NCI-H526 treated with DMSO at 0.1 percent for 48 hours (cell line): ENCODE measurements at regions not wholly inside any gene's neighbourhood (a gene's known extent, or its start where the extent isn't known, plus 50 kb on each side); places are given as distances from the start of the nearest gene placed in this dataset.

Source experiments
- DNase-seq: peaks from one replicate; lab custom pipeline; 2025; lab: John Stamatoyannopoulos, UW

DNA sequence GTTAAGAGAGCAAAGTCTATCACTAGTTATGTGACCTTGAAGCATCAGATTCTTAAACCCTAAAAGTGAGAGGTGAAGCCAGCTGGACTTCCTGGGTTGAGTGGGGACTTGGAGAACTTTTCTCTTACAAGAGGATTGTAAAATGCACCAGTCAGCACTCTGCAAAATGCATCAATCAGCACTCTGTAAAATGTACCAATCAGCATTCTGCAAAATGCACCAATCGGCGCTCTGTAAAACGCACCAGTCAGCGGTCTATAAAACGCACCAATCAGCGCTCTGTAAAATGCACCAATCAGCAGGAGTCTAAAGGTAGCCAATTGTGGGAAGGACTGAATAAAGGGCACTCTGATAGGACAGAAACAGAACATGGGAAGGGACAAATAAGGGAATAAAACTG, 291.6 kb upstream of the FAM98A start:
- DNase-seq: no peak

DNA sequence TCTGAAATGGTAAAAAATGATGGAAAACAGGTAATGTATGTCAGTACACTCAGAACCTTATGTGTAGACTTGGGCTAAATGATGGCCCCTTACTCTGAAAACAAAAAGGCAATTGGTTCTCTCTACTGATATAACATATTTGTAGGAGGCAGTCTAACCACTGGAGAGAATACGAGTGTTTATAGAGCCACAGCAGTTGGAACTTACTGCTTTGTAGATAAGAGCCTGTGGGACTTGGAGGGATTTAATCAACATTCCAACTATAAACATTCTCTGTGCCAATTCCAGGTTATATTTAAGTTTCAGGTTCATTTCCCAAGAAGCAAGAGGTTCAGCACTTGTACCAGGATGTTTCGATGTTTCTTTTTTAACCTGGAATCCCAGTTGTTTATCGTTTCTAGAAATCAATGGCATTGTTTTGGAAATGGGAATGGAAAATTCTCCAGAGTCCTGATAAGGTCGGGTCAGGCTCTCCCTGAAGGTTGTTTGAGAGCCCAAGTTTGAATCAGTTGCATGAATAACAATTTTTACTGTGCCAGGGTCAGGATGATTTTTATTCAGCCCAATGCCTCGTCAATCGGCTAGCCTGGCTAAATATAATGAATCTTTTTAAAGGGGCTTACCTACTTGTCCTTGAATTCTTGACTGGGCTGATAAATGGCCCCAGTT, 278.4 kb upstream of the FAM98A start:
- no peak for DNase-seq

- no peak for DNase-seq
Measured at GRCh38 chr2:33873076-33873605, 274.0 kb upstream of the FAM98A start.

DNA sequence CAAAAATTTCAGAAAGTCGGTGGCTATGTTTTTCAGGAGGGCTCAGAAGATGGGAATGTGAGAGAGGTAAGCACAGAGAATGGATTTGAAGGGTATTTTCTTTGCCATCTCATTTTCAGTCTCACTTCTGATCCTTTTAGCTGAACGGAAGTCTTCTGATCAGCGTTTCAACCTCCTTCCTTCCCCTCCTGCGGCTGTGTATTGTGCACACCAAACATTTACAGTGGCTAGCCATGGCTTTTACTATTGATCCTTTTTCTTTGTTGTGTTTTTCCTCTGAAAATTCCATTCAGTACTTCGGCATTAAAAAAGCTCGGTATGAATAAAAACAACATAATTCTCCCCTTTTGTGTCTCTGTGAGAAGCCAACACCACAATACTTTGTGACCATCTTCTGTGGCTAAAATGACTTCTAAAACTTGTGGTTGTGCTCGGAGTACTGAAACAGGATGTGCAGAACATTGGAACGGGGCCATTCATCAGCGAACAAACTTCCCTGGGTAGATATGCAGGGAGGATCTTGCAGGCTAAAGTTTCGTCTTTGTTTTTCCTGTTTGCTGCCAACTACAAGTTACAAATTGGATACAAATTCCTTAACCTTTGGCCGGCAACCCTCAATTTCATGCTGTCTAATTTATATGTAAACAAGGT, 260.8 kb upstream of the FAM98A start:
- no peak for DNase-seq

DNA sequence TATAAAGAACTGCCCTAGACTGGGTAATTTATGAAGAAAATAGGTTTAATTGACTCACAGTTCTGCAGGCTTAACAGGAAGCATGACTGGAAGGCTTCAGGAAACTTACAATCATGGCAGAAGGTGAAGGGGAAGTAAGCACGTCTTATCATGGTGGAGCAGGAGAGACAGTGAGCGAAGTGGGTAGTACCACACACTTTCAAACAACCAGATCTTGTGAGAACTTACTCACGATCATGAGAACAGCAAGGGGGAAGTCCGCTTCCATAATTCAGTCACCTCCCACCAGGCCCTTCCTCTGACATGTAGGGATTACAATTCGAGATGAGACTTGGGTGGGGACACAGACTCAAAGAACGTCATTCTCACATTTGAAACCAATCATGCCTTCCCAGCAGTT, 260.1 kb upstream of the FAM98A start:
- DNase-seq: no peak

- no peak for DNase-seq
Measured at GRCh38 chr2:33848486-33848885, 249.4 kb upstream of the FAM98A start.

DNA sequence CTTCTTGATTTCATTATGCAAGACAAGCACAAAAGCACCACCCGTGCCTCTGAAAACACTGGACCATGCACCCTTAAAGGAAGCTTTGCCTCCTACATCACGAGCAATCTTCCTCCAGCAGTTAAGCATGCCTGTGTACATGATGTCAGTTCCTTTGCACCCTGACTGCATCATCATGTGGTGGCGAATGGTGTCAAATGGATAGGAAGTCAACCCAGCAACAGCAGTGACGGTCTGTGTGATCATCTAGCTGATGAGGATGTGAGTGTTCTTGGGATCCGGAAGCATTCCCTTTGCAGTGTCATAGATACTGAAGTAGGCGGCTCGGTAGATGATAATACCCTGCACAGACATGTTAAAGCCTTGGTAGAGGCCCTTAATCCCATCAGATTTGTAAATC, 240.7 kb upstream of the FAM98A start:
- no peak for DNase-seq

- DNase-seq: no peak
Measured at GRCh38 chr2:33836628-33837027, 237.5 kb upstream of the FAM98A start.

DNA sequence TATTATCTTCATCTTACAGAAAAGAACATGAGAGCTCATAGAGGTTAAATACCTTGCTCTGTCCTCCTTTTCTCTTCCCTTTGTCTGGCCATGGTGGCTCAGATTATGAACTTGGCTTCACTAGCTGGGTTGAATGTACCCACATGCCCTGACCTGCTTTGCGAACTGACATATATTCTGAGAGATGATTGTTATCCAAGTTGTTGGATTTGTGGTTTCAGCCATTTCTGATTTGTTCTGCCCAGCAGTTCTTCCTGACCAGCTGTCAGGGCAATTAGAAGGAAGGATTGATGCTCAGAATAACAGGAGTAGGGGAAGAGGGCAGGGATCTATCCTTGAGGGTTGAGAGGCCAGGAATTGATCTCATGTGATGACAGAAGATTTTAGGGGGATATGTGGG, 236.8 kb upstream of the FAM98A start:
- DNase-seq: no peak

DNA sequence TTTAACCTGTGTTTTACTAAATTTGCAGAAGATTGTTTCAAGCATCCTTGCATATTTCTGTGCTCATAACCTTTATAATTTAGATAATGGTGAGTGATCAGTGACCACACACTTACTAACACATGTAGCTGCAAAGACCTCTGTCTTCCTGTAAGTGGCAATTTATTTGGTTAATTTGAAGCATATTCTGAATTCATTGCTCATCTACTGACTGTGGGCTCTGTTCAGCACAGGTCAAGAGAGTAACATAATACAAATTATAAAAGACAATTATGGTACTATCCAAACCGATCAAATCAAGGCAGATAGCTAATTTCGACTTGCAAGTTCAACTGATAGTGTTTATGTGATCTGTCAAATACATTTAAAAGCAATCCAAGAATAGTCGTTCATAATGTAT, 223.9 kb upstream of the FAM98A start:
- no peak for DNase-seq

DNA sequence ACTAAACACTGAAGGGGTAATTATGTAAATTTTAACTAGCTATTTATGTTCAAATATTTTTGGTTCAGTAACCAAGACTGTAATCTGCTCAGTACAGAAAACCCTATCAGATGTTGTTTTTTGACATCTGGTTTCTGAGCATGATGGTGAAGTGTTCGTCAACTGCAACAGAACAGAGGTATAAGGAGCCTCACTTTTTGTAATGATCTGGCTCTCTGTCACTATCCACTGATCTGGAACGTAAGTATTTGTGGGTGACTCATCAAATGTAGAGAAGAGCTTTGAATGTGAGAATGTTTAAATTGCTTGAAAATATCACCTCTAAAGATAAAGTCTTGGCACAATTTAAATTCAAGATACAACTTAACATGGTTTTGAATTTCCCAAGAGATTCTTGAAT, 213.6 kb upstream of the FAM98A start:
- no peak for DNase-seq

- DNase-seq: no peak
Measured at GRCh38 chr2:33810046-33810835, 211.1 kb upstream of the FAM98A start.

DNA sequence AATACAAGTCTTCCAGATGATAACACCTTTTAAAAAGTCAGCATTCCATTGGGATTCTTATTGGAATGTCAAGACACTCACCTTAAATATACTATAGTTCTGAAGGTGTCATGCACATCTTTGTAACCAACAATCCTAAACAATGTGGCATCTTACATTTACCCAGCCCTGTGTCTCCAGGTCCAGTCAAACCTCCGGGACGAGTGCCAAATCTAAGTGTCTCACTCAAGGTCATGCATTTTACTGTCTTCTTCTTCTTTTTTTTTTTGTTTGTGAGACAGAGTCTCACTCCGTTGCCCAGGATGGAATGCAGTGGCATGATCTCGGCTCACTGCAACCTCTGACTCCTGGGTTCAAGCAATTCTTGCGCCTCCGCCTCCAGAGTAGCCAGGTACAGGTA, 206.9 kb upstream of the FAM98A start:
- no peak for DNase-seq

DNA sequence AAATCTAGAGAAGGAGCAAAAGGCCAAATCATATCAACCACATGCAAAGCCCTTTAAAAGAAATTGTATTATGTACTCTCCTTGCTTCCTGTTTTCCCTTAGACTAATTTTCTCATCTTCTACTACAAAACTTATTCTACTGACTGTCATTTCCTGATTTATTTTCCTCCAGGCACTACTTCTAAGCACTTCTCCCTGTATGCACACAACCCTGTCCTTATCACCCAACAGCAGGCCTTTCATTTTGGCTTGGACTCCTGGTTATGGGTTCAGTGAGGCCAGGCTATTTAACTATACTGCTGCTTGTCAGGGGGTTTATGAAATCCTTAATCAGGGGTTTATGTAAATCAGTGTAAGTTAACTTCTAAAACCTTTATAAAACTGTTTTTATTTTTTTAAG, 205.1 kb upstream of the FAM98A start:
- no peak for DNase-seq

- DNase-seq: no peak
Measured at GRCh38 chr2:33796511-33796910, 197.4 kb upstream of the FAM98A start.

- DNase-seq: no peak
Measured at GRCh38 chr2:33791625-33792024, 192.5 kb upstream of the FAM98A start.

DNA sequence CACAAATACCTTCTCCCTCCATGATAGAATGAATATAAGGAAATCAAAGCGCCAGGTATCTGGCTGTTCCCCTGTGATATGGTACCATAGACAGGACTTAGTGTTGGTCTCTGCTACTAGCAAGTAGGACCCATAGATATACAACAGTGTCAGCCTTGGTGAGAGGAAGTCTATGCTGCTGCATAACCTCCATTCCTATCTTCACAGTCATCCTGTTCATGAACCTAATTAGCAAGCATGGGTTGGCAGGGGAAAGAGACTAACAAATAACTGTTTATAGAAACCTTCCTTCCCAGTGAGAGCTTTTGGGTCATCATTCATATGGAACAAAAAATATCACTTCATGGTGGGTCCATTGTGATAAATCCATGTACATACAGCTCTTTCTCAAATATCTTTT, 188.9 kb upstream of the FAM98A start:
- DNase-seq: no peak

- DNase-seq: no peak
Measured at GRCh38 chr2:33786881-33787280, 187.8 kb upstream of the FAM98A start.

DNA sequence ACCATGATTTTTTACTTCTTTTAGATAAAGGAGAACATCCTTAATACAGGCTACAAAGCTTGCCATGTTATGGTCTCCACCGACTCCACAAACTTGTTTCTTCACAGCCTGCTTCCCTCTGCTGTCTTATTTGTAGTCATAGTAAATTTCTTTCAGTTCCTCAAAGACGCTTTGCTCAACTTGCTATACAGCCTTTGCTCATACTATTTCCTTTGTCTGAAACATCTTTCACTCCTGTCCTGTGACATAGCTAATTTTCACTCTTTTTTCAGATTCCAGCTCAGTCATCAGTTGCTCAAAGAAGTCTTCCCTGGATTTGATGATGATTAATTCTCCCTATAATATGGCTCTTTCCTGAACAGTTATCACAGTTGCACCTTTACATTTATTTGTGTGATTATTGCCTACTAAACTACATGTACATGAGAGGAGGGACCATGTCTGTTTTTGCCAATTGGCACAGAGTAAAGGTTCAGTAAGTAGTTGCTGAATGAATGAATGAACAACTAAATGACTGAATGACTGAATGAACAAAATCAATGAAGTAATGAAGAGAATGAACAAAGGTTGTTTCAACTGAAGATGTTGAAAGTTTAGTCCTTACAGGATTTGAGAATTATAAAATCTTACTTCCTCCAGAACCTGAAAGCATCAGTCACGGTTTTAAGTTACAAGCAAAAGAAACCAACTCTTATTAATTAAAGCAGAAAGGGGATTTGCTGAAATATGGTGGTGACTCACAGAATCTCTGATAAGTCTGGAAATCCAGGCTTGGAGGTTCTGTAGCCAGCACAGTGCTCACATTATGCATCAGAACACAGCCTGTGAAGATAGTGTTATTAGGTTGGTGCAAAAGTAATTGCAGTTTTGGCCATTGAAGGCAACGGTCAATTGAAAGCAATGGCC, 186.4 kb upstream of the FAM98A start:
- no peak for DNase-seq

GRCh38 chr2:33784488-33784887, 185.4 kb upstream of the FAM98A start:
- DNase-seq: no peak

DNA sequence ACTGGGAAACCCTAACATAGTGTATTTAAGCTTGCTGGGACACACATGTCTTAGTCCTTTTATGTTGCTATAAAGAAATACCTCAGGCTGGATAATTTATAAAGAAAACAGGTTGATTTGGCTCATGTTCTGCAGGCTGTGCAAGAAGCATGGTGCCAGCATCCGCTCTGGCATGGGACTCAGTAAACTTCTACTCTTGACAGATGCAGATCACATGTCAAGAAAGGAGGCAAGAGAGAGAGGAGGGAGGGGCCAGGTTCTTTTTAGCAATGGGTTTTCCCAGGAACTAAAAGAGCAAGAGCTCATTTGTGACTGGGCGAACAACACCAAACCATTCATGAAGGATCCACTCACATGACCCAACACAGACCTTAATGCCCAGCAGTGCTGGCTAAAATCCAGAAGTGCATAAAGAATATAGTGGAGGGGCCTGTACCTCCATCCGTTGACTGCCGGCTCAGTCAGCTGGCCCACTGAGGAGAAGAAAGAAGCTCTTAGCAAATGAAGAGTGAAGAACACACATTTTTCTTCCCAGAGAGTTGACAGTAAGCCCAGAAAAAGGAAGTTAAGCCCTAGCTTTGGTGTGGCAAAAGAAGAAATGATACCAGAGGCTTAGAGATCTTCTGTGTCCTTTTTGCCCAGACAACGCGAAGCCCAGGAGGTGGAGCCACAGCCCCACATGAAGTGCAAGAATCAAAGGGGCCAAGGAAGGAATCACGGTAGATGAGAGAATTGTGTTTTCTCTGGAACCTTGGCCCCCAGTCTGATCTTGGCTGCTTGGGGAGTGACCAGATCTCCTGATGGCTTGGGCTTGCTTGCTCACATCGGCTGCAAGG, 183.5 kb upstream of the FAM98A start:
- DNase-seq: no peak
